Lower leg skin (tissue), 4 donors: ENCODE measurements at regions not wholly inside any gene's neighbourhood (a gene's known extent, or its start where the extent isn't known, plus 50 kb on each side); places are given as distances from the start of the nearest gene placed in this dataset.
"Not testable (repeated sequence)": the region's sequence is repeated elsewhere in the genome, so short reads cannot be mapped to it uniquely, and the experiment has no call there.

Source experiments
- DNase-seq, 2 donors: peaks; one replicate each; pipeline ENCODE4 v3.0.0-alpha.2; 2019; ENCODE audit warnings: low spot score in 2 of 2
- H3K4me3 ChIP-seq: fragments of 200-600 bp; sonication (generic); 2 replicates; pipeline ENCODE4 v1.5.1; 2017; ENCODE audit warnings: mild to moderate bottlenecking, low read depth; ENCODE audit not compliant: poor library complexity, severe bottlenecking
- POLR2A ChIP-seq, 2 donors: fragments of 450-650 bp; IDR thresholded peaks; one replicate each; pipeline ENCODE4 v1.6.1; 2016 to 2017; ENCODE audit warnings: antibody characterized with exemption in 2 of 2, mild to moderate bottlenecking in 1 of 2, moderate library complexity in 1 of 2
- WGBS, 2 donors: methylation state at CpG; one replicate each; pipeline ENCODE4 v1.1.5; 2018; 5-methylcytosine and 5-hydroxymethylcytosine counted together
- intact Hi-C: fragments of 100-400 bp; cut with DNase I; formaldehyde crosslinking; loops from one replicate; pipeline ENCODE4 v1.15.0; 2023; ENCODE audit warnings: low total_unique reads
- TF ChIP-seq, protein P1 (sequence below), 3 donors: fragments of 450-650 bp; IDR thresholded peaks; one replicate each; pipeline ENCODE4 v1.5.1; 2016; ENCODE audit warnings: antibody characterized with exemption in 3 of 3, mild to moderate bottlenecking in 3 of 3, moderate library complexity in 2 of 3

DNA sequence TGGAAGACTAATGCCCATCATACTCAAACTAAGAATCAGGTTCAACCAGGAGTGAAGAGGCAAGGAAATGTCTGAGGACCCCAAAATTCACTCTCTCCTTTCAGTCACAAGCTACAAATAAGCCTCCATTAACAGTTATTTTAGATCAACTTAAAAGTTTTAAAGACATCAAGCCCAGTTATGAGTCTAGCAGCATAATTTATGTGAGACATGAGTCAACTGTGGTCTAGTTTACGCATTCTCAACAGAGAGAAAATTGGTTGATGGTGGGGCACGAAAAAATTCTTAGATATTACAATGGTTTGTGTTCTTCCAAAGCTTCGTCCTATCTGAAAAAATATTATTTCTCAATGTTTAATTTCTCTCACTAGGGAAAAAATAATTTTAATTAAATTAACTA lies 204.9 kb upstream of the NT5E start:
- DNase-seq, result no peak
- TF ChIP-seq, protein P1, sequence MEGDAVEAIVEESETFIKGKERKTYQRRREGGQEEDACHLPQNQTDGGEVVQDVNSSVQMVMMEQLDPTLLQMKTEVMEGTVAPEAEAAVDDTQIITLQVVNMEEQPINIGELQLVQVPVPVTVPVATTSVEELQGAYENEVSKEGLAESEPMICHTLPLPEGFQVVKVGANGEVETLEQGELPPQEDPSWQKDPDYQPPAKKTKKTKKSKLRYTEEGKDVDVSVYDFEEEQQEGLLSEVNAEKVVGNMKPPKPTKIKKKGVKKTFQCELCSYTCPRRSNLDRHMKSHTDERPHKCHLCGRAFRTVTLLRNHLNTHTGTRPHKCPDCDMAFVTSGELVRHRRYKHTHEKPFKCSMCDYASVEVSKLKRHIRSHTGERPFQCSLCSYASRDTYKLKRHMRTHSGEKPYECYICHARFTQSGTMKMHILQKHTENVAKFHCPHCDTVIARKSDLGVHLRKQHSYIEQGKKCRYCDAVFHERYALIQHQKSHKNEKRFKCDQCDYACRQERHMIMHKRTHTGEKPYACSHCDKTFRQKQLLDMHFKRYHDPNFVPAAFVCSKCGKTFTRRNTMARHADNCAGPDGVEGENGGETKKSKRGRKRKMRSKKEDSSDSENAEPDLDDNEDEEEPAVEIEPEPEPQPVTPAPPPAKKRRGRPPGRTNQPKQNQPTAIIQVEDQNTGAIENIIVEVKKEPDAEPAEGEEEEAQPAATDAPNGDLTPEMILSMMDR (IDR thresholded peaks at IDR 0.05), result no peak
- TF ChIP-seq POLR2A (IDR thresholded peaks at IDR 0.05), result no peak
- intact Hi-C loops, result no loop called here
- WGBS, 2 donors, result 82 to 88% methylated on average over 3 of the region's 3 CpGs
- H3K4me3 ChIP-seq, result no peak overlapping the region

DNA sequence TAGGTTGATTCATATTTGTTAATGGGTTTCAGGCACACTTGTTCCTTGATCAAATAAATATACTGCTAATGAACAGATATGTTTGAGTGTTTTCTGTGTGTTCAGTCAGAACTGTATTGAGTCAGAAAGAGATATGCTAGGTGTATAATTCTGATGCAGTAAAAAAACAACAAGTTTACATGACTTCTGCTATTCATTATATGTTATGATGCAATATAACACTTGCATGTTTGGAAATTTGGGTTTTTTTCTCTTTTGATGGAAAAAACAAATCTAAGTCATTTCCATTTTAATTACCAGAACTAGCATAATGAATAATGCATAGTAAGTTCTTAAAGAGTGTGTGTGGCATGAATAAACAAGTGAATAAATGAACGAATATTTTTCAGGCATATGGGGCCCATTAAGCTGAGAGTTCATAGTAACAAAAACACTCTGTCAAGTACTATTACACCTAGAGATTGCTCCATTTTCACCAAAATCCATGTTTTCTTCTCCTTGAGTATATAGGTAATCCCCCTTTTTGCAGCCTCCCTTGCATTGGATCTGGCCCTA lies 208.3 kb upstream of the NT5E start:
- DNase-seq, result no peak
- TF ChIP-seq POLR2A (IDR thresholded peaks at IDR 0.05), result no peak
- TF ChIP-seq, protein P1 (IDR thresholded peaks at IDR 0.05), result no peak
- 64 to 65% methylated on average over 1 of the region's 1 CpG for WGBS, 2 donors
- intact Hi-C loops, result no loop called here
- H3K4me3 ChIP-seq, result no peak overlapping the region

DNA sequence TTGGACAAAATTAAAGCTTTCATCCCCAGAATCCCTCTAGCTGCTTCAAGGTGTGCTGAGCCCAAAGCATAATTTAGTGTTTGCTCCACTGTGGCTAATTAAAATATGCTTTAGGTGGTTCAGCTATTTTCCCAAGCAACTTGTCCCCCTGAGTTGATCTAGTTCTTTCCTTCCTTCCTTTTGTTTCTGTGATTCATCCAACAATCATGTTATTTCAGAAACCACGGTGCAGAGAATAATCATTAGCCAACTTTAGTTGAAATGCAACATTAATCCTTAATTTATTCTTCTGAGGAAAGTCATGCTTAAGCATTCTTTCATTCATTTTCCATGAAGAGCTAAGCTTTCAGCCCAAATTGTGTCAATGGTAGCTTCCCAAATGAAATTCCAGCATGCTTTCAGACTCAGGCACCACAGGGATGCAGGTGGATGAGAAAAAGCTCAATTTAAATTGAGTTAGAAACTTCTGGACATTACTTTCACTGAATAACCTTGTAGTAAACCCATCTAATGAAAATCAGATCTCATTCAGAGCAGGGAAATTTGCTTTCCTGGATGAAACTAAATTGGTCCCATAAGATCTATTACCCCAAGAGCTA lies 209.0 kb upstream of the NT5E start:
- TF ChIP-seq, protein P1 (IDR thresholded peaks at IDR 0.05), result no peak
- no peak for TF ChIP-seq POLR2A (IDR thresholded peaks at IDR 0.05)
- no peak overlapping the region for H3K4me3 ChIP-seq
- WGBS, 2 donors, result 31 to 47% methylated on average over 1 of the region's 1 CpG
- intact Hi-C loops, result no loop called here
- no peak for DNase-seq

DNA sequence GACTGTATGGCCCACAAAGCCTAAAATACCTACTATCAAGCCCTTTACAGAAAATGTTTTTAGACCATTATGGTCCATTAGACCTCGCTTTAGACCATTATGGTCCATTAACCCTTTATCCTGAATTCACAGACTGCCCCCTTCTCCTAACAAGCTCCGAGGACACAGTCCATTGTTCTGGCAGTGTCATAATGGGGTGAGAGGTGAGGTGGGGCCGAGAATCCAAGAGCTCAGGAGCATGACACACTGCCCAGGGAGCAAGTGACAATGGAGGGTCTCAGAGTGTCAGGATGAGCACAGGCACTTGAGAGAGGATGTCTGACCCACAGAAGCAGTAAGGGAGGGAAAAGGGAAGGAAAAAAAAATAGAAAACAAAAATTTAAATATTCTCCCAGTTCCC lies 212.4 kb upstream of the NT5E start:
- TF ChIP-seq, protein P1 (IDR thresholded peaks at IDR 0.05), result no peak
- no peak for TF ChIP-seq POLR2A (IDR thresholded peaks at IDR 0.05)
- intact Hi-C loops, result no loop called here
- H3K4me3 ChIP-seq, result no peak overlapping the region
- WGBS, 2 donors, result 73 to 82% methylated on average over 3 of the region's 3 CpGs
- no peak for DNase-seq

DNA sequence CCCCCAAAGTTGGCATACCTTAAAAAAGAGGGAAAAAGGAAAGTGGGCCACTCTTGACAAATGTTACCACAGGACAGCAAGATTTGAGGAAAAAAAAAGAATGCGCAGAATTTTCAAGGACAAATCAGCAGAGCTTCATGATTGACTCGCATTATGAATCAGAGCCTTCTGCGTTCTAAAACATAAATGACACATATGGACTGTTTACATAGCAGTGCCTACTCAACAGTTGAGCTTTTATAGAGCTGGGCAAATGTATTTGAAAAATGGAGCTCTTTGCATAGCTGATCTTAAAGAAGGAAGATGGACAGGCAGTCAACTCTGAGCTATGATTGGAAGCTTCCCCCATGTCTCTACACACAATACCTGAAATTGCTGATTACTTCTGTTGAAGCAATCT lies 213.2 kb upstream of the NT5E start:
- no peak for TF ChIP-seq POLR2A (IDR thresholded peaks at IDR 0.05)
- TF ChIP-seq, protein P1 (IDR thresholded peaks at IDR 0.05), result no peak
- no peak overlapping the region for H3K4me3 ChIP-seq
- DNase-seq, result no peak
- intact Hi-C loops, result no loop called here
- 61 to 76% methylated on average over 3 of the region's 3 CpGs for WGBS, 2 donors

DNA sequence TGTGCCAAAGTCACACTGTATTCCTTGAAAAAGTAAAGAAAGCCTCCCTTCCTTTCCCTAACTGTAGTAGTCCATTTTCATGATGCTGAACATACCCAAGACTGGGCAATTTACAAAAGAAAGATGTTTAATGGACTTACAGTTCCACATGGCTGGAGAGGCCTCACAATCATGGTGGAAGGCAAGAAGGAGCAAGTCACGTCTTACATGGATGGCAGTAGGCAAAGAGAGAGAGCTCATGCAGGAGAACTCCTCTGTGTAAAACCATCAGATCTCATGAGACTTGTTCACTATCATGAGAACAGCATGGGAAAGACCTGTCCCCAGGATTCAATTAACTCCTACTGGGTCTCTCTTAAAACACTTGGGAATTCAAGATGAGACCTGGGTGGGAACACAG lies 222.5 kb upstream of the NT5E start:
- H3K4me3 ChIP-seq, DNase-seq, intact Hi-C loops: not testable (repeated sequence)
- 70 to 84% methylated on average over 1 of the region's 1 CpG for WGBS, 2 donors

DNA sequence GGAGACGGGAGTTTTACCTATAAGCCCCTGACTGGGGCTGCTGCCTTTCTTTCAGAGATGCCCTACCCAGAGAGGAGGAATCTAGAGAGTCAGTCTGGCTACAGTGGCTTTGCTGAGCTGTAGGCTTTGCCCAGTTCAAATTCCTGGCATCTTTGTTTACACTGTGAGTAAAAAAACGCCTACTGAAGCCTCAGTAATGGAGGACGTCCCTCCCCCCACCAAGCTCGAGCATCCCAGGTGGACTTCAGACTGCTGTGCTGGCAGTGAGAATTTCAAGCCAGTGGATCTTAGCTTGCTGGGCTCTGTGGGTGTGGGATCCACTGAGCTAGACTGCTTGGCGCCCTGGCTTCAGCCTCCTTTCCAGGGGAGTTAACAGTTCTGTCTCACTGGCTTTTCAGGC lies 237.1 kb upstream of the NT5E start:
- intact Hi-C loops, H3K4me3 ChIP-seq, DNase-seq: not testable (repeated sequence)
- 33 to 41% methylated on average over 5 of the region's 5 CpGs for WGBS, 2 donors
